HFF-Myc (cell line): ENCODE measurements at regions not wholly inside any gene's neighbourhood (a gene's known extent, or its start where the extent isn't known, plus 50 kb on each side); places are given as distances from the start of the nearest gene placed in this dataset.

ENCODE experiments used
- DNase-seq: peaks from one replicate; pipeline ENCODE4 v3.0.0-alpha.2; 2011; ENCODE audit warnings: low read depth; ENCODE audit errors: extremely low read depth
- H3K4me3 ChIP-seq: replicated peaks from 2 replicates; pipeline ENCODE4 v1.5.1; 2011; ENCODE audit warnings: low read depth, mild to moderate bottlenecking, control low read depth, low read length
- TF ChIP-seq, protein P1 (sequence below): IDR thresholded peaks from 2 replicates; pipeline ENCODE4 v1.5.1; 2012; ENCODE audit warnings: mild to moderate bottlenecking, low read depth, low read length, control low read depth; ENCODE audit errors: missing control alignments

DNA sequence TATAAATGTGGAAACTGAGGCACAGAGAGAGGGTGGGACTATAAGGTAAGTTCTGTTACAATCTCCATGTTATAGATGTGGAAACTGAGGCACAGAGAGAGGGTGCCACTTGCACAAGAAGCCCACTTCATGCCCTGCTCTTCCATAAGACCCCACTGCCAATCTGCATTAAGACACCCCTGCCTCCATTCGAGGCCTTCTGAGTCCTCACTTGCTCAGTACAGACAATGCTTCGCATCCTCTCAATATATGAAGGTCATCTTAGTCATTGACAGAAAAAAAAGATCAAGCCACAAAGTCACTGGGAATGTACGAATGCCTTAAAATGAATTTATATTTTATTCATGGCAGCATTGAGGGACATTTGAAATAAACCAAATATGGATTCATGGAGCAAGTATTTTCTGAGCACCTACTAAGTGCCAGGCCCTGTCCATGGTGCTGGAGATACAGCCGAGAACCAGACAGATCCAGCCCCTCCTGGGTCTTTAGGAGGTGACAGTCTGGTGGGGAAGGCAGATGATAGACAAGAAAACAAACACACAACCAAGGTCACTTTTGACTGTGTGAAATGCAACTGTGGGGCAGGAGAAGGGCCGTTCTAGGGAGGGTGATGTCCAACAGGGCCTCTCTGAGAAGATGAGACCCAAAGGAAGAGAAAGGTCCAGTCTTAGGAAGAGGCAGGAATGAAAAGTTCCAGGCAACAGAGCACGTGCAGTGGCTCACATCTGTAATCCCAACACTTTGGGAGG lies 92.5 kb upstream of the PTPN1 start:
- no peak for DNase-seq
- TF ChIP-seq, protein P1, sequence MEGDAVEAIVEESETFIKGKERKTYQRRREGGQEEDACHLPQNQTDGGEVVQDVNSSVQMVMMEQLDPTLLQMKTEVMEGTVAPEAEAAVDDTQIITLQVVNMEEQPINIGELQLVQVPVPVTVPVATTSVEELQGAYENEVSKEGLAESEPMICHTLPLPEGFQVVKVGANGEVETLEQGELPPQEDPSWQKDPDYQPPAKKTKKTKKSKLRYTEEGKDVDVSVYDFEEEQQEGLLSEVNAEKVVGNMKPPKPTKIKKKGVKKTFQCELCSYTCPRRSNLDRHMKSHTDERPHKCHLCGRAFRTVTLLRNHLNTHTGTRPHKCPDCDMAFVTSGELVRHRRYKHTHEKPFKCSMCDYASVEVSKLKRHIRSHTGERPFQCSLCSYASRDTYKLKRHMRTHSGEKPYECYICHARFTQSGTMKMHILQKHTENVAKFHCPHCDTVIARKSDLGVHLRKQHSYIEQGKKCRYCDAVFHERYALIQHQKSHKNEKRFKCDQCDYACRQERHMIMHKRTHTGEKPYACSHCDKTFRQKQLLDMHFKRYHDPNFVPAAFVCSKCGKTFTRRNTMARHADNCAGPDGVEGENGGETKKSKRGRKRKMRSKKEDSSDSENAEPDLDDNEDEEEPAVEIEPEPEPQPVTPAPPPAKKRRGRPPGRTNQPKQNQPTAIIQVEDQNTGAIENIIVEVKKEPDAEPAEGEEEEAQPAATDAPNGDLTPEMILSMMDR, result no peak
- no peak overlapping the region for H3K4me3 ChIP-seq

DNA sequence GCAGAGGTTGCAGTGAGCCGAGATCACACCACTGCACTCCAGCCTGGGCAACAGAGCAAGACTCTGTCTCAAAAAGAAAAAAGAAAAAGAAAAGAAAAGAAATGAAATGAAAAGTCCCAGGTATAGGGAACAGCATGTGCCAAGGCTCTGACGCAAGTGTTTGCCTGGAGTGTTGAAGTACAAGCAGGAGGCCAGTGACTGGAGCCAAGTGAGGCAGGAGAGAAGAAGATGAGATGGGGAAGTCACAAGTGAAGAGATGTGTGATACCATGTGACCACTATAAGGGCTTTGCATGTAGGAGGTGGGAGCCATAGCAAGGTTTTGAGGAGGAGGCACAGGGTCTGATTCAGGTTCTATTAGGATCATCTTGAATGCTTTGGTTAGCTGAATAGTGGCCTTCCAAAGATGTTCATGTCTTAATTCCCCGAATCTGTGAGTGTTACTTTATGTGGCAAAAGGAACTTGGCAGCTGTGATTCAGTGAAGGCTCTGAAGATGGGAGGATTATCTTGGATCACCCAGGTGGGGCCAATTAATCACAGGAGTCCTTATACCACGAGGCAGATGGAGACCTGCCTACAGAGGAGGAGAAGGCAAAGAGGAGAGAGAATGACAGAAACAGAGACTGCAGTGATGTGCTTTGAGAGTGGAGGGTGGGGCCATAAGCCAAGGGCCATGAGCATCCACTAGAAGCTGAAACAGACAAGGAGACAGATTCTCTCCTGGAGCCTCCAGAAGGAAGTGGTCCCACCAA lies 91.1 kb upstream of the PTPN1 start:
- TF ChIP-seq, protein P1, result no peak
- no peak overlapping the region for H3K4me3 ChIP-seq
- no peak for DNase-seq

DNA sequence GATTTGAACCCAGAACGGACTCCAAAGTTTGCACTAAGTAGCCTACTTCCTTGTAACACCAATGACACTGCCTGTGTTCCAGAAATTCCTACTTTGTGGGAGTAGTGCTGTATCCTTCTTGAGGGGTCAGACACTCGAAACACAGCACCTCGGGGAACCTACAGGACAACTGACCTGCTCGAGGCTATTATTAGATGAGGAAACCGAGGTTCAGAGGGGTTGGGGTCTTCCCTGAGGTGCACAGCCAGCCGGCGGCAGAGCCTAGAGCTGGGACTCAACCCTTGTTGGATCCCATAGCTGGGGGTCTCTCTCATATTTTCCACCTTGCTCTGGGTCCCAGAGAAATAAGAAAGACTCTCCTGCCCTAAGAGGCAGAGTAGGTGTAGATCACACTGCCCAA lies 89.8 kb upstream of the PTPN1 start:
- DNase-seq, result no peak
- H3K4me3 ChIP-seq, result no peak overlapping the region
- TF ChIP-seq, protein P1, result no peak

DNA sequence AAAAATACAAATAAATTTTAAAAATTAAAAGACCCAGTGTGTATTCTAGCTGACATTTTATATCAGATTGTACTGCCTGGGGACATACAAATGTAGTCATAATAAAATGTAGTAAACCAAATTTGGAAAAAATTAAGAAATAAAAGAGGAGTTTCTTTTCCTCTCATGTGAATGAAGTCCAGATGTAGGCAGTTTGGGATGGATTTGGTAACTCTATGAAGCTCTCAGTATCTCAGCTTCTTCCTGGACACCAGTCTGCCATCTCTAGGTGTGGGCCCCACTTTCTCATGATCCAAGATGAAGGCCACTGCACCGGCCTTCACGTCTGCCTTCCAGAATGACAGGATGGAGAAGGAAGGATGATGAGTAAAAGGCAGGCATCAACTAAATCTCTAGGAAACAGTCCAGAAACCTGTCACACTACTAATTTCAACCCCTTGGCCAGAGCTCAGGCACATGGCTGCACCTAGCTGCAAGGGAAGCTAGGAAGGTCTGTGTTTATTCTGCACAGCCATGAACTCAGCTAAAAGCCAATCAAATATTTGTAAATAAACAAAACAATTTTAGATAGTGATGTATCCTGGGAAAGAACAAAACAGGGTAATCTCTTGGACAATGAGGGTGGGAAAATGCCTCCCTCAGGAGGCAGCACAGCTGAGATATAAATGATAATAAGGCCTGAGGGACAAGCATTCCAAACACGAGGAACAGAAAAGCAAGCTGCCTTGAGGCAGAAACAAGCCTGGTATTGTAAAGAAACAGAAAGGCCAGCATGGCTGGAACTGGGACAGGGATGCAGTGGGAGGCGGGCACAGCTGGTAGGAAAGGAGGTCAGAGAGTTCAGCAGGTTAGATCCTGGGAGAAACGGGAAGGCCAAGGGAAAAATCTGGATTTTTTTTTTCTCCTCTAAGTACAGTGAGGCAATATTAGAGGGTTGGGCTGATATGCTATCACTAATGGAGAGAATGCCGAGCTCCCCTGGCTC lies 88.5 kb upstream of the PTPN1 start:
- TF ChIP-seq, protein P1, result no peak
- no peak overlapping the region for H3K4me3 ChIP-seq
- no peak for DNase-seq

DNA sequence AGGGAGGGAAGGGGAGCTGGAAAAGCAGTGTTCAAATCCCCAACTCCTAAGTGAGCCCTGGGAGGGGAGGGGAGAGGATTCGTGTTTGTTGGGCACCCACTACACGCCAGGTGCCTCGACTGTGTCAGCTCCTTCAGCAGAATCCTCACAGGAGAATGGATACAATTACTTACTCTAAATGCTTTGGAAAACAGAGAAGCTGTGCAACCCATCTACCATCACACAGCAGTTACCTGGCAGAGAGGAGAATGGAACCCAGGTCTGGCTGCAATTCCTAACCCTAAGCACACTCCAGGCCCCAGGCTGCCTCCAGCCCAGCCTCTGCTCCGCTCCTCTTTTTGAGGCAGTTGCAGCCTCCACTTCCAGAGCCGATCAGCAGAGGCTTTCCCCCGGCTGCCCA lies 86.4 kb upstream of the PTPN1 start:
- no peak overlapping the region for H3K4me3 ChIP-seq
- DNase-seq, result no peak
- TF ChIP-seq, protein P1, result no peak

DNA sequence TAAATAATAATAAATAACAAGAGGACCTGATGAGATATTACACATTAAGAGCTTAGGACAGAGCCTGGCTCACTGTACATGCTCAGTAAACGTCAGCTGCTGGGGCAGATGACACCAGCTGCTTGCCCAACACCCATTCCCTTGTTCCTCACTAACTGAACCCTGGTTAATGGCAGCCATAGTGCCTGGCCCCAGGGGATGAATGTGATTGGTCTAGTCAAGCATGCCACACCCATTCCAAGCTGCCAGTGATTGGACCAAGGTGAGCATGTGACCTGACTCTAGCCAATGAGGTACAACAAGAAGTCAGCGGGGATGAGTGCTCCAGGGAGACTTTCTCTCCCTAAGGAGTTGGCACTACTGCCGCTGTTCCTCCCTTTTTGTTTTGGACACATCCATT lies 85.1 kb upstream of the PTPN1 start:
- H3K4me3 ChIP-seq, result no peak overlapping the region
- DNase-seq, result no peak
- TF ChIP-seq, protein P1, result no peak
